ENCODE measurements at regions not wholly inside any gene's neighbourhood (a gene's known extent, or its start where the extent isn't known, plus 50 kb on each side); places are given as distances from the start of the nearest gene placed in this dataset.

DNA sequence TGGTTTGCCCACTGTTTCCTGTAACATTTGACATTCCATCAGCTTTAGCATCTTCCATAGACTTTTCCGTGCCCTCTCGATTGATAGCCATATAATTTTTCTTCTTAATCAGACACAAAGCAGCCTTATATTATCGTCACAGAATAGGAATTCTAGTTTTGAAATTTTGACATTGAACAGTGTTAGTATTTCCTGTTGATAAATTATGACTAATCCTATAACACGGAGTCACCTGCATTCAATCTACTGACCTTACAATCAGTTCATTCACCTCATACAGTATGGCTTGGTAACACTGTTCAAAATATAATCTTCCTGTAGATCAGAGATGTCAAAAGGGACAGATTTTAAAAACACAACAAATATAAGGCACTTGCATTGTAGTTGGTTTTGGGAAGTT is 423.7 kb downstream of the C3orf38 start:
- no peak for DNase-seq (ENCODE audit: low read depth)

DNA sequence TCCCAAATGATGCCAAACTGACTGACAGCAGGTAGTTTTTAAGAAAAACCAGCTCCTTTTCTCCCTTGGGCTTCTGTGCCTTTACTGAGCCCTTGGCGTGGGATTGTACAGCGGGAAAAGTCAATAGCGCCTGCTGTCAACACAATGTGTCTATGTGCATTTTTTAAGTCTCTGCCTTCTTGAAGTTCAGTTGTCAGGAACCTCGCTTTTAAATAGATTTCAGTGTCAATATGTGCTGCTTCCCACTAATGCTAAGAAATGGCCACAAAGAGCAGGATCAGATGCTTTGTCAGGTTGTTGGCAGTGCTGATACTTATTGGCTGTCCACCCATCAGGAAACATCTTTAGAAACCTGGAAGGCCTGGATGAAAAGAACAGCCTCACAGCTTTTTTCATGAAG is 424.4 kb downstream of the C3orf38 start:
- no peak for DNase-seq (ENCODE audit: low read depth)

DNA sequence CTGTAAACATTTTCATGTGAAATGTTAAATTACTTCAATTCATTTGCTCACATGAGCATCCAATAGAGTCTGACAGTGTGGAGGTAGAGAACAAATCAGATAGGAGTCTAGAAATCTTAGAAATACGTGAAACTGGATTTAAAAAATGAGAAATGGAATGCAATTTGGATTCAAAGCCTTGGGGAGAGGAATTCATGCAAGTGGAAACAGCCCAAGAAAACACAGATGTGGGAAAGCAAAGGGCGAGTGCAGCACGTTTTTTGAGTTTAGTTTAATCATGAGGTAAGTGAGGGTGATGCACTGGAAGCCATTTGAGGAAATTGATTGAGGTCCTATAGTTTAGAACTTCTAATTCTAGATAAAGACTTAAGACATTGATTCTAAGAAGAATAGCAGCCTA is 434.7 kb downstream of the C3orf38 start:
- DNase-seq (ENCODE audit: low read depth): no peak

DNA sequence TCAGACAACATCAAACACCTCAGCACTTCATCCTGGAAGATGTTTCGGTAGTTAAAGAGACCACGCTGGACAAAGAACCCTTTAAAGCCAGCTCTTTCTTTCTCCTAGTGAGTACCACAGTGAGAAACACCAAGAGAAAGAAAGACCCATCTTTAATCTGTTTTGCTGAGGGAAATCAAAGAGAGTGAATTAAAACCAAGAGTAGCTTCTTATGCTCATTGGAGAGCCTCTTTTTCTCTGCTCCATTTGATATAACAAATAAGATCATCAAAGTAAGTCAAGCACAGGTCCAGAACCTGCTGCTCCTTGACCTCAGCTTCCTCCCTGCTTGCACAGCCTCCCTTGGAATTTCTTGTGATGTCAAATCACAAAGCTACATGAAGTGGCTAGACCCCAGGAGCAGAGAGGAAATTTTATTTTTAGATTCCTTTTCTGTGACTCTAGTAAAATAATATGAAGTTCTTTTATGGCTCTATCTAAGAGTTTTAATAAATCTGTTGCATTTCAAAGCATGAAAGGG is 436.4 kb downstream of the C3orf38 start:
- DNase-seq (ENCODE audit: low read depth): no peak

DNA sequence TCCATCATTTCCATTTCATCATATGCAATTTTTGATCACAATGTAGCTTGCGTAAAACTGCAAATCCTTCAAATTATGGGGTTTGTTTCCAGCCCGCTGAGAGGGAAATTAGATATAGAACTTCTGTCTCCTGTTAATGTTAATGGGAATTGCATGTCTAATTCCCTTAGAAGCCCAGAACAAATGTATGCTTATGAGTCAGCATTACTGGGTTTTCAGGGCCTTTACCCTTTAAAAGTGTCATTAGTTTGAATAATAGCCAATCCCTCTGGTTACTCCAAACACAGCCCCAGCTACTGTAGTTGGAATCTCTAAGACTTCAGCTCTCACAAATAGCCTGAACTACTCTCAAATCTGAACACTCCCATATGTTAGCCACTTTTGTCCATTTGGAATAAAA is 439.4 kb downstream of the C3orf38 start:
- no peak for DNase-seq (ENCODE audit: low read depth)

DNA sequence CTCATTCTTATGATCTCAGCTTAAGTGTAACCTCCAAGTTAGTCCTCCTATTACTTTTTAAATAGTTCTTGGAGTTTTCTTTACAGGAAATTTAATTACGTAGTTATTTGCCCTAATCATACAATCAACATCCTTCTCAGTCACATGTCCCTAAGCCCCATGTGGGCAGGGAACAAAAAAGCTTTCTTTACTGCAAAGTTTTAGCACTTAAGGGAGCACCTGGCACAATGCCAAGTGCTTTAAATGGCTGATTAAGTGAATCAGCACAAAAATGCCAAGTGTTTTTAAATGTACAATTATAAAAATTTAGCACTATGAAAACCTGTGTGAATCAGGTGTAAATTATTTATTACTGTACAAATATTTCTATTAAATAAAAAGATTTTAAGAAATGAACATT is 445.3 kb downstream of the C3orf38 start:
- no peak for DNase-seq (ENCODE audit: low read depth)

DNA sequence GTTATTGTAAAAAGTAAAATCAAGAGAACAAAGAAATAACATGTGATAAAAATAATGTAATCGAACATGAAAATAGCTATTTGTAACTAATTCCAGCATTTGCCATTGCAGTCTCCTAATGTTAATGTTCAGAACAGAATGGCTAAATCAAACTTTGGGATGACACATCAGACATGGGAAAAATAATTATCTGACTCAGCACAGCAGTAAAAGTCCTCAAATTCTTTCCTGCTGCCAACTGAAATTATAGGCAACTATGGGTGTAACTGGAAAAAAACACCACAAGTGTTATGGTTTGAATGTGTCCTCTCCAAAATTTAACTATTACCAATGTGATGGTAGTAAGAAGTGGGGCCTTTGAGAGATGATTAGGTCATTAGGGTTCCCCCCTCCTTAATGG is 446.7 kb downstream of the C3orf38 start:
- DNase-seq (ENCODE audit: low read depth): no peak

DNA sequence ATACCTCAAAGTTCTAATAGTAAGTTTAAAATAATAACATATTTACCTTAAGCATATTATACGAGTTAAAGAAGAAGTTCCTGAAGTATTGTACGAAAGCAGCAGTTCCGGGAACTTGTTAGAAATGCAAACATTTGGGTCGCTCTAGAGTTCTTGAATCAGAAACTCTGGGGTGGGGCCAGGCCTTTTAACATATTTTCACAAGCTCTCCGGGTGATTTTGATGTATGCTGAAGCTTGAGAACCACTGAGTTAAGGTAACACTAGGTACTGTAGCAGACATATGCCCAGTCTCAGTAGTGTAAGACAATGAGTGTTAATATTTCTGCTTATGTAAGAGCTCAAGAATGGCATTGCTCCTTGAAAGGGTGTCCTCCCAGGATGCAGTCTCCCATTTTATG is 461.1 kb downstream of the C3orf38 start:
- no peak for DNase-seq (ENCODE audit: low read depth)

DNA sequence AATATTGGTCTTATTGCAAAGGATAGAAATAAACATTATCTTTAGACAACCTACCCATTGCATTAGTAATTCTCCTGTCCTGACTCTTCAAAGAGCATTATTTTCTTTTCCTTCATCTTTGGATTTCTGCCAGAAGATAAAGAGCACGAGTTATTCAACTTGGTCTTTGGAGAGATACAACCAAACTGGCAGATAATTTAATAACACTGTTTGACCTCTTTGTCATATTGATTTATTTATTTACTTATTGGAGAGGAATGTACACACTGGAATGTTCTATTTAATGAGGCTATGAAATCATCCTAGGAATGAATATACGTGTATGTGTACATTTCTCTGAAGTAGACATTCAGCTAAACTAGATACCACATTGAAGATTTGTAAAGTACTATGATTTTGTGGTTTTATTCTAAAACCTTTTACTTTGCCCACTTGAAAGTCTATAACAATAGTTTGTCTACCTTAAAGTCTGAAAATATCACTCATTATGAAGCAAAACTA is 462.1 kb downstream of the C3orf38 start:
- DNase-seq (ENCODE audit: low read depth): no peak

DNA sequence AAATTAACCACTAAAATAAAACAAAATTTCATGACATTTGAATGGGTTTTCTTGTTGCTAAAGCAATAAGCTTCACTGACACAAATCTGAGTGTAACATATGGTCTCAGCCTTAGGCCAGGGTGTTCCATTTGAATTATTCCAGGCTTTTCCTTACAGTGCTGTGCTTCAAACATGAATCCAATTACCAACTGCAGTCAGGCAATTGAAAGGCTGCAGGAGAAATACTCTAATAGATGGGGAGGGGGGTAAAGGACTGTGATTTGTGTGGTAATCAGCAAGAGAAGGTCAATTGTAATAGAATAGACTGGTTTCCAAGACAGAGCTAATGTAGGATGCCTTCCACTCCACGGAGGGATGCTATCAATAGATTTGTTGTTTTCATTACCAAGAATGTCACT is 466.7 kb downstream of the C3orf38 start:
- DNase-seq (ENCODE audit: low read depth): no peak

DNA sequence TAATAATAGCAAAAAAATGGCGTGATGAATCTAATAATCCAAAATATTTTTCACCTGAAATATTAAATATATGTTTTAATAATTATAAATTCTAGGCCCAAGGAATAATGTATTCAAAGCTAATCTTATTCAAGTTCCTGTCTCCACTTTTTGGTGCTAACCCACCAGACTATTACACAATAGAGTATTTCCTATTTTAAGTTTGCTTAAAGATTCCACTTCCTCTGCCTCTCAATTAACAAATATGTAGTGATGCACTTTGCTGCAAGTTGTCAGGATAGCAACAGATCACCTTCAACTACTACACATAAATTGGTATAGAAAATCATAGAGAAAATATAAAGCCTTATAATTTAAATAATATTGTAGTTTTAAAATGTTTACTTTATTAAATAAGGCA is 467.5 kb downstream of the C3orf38 start:
- DNase-seq (ENCODE audit: low read depth): no peak

DNA sequence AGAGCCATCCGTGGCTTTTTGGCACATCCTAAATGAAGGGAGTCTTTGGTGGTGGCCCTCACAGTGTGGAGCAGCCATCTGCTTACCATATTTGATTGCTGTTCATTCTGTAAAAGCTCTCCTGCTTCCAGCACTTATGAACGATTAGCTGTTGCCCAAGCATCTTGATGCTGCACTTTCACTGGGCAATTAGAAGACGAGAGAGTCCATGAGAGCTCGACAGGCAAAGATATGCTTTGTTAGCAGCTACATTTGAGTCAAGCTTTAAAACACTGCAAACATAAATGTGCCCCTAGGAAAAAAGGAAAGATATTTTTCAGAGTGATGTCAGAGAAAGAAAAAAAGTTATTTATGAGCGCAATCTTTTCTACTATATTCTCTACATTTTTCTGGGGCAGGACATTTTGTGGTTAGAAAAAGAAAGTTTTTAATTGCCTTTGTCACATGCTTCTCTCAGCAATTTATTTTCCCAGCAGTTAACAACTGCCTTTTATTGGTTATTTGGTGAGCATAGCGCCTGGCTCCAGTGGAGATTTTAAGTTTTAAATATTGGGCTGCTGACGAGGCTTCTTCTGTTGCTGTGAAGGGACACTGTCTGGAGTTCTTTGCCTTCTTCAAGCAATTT is 468.4 kb downstream of the C3orf38 start:
- no peak for DNase-seq (ENCODE audit: low read depth)

DNA sequence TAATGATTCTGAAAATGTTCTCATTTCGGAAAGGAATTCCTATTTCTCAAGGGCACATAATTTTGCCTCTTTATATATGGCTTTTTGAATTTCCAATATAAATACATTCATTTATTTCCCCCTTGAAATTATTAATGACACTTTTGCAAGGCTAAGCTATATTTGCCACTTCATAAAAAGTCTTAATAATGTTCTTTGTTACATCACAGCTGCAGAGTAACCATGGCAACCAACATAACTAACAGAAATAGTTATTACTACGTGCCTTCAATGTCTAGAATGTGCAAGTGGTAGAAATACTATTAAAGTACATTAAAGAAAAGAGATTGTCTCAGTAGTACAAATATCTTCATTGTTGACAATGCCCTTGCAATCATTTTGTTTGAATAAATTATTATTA is 471.8 kb downstream of the C3orf38 start:
- no peak for DNase-seq (ENCODE audit: low read depth)

DNA sequence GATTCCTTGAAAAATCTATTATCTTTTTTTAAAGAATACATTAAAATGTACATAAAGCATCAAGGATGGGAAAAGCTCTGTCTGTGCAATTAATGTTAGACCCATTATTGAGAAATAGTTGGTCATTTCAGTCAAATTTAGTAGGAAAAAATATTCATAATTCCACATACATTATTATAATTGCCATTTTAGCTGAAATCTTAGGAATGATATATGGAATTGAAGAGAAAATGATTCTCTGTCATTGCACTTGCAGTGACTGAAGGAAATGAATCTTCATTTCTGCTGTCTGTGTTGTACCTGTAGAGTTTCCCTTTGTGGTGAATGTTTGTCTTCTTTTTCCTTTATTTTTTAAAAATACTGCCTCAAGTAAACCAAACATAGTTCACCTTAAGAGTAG is 473.9 kb downstream of the C3orf38 start:
- DNase-seq (ENCODE audit: low read depth): no peak

DNA sequence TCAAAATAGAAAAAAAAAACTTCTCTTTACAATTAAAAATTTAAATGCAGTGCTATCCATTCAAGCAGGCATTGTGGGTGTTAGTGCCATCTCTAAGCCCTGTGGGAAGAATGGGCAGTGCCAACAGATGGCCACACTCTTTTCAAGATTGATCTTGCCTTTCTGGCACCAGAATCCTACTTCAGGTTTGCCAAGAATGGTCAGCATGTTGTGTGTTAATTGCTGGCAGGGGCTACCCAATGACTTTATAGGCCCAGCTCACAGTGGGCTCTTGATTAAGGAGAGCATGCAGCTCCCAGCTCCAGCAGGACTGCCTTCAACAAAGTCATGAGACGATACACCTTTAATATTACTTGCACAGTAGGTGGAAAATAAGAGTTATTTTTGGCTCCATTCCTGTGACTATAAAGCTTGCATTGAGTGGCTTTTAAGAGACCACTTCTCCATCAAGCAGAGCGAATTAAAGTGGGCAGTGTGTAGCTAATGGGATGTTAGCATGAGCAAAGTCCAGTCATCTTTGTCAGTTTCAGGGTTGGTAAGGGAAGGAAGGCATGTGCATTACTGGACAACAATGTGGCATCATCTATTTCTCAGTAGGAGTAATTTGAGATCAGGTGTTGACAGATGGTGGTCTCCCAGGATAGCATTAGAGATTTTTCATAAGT is 476.8 kb downstream of the C3orf38 start:
- DNase-seq (ENCODE audit: low read depth): no peak

DNA sequence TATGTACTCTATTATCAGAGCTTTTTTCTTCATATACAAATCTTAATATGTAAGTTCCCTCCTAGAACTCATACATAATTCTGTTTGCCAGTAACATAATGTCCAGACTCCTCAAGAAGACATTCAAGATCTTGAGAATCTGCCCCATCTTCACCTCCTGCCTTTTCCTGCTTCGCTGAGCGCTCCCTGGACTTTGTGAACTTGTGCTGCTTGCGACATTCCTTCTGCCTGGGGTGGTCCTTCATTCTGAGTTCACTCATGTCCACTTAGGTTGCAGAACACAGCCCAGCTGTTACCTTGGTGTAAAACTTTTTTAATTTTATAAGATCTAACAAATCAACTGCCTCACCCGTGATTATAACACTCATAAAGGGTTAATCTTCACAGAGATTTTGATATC is 478.5 kb upstream of the EPHA3 start:
- DNase-seq (ENCODE audit: low read depth): no peak

DNA sequence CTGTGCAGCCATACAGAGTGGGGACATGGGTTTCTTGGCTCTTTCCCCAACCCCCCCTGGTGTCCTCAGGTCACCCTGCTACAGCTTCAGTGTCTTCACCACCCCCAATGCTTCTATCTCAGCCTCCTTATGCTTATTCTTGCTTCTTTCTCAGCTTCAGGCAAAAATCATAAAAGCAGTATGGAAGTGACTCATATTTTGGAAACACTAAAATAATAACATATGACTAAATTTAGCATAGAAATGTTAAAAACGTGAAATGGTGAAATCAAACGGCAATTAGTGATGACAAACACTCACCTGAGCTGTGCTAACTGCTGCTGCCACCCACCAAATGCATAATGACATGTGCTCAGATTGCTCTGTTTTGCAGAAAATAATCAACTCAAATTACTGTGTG is 475.2 kb upstream of the EPHA3 start:
- no peak for DNase-seq (ENCODE audit: low read depth)

DNA sequence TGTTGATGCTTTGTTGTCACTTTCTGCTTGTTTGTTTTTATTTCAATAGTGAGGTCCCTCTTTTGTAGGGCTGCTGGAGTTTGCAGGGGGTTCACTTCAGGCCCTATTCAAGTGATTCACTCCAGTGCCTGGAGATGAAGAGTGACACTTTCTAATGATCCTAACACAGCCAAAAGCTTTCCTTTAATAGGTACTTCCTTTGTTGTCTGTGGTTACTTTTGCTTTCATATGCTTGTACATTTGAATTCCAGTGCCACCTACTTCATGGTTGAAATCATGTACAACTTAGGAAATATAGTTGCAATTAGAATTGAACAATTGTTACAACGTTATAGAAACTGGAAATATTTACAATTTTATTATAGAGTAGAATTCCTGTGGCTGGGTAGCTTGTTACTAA is 466.8 kb upstream of the EPHA3 start:
- DNase-seq (ENCODE audit: low read depth): no peak

DNA sequence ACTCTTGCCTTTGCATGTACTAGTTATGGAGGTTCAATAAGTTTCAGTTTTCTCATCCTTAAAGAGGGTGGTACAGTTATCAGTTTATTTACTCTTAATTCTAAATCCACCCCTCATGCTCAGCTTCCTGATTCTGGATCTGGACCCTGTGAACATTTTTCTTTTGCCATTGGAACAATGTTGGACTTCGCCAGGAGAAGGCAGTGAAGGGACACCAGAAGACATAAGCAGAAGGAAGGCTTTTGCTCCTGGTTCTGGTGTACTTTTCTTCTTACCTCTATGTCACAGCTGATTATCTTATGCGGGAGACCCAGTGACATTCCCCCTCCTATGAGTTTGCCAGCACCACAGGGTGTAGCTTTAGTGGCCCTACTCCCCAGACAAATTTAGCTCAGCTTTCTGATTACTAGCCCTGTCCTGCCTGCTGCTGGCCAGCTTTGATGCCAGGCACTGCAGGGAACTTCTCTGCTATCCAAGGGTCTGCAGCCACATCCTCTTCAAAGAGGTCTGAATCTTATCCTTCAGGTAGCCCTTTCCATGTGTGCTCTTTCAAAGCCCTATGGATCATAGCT is 466.3 kb upstream of the EPHA3 start:
- DNase-seq (ENCODE audit: low read depth): no peak

DNA sequence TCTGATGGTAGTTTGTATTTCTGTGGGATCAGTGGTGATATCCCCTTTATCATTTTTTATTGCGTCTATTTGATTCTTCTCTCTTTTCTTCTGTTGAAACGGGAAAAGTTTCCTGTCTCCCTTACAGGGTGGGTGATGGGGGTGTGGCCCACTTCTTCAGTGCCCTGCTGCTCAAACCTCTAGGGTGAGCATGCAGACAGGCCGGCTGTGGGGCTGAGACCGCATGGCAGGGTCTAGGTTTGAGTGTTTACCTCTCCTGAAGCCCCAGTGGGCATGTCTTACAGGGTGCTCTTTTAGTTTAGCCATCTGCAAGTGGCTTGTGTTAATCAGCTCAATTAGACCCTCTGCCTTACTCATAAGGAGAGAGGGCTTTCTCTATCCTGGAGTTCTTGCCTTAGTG is 450.0 kb upstream of the EPHA3 start:
- no peak for DNase-seq (ENCODE audit: low read depth)

DNA sequence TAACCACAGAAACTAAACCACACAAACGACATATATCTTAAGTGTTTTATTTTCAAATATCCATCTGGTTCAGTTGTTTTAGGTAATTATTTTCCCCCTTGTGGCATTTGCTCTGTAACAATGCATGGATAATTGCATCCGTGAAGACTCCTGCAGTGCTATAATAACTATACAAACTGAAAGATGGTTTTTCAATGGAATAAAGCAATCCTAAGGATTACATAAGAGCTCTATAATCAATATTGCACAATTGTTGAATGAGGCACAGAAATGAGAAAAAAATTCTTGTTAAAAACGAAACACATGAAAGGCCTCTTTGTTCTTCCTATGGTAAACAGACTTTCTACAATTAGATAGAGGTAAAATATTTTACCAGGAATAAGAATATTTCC is 446.0 kb upstream of the EPHA3 start:
- no peak for DNase-seq (ENCODE audit: low read depth)

DNA sequence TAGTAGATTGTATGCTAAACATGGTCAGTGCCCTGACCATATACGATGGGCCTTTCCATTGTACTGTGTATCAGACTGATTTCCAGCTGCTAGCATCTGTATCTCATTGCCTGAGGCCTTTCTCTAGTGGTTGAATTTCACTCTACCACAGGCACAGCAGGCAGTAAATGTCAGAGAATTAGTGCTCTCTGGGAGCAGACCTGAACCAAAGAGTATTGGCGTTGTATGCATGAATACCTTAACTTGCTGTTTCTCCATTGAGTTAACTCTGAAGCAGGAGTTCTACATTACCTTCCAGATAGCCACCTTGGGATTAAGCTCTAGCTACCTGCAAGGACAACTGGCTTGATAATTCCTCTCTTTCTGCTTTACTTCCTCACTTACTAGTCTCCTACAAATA is 439.2 kb upstream of the EPHA3 start:
- DNase-seq (ENCODE audit: low read depth): no peak

DNA sequence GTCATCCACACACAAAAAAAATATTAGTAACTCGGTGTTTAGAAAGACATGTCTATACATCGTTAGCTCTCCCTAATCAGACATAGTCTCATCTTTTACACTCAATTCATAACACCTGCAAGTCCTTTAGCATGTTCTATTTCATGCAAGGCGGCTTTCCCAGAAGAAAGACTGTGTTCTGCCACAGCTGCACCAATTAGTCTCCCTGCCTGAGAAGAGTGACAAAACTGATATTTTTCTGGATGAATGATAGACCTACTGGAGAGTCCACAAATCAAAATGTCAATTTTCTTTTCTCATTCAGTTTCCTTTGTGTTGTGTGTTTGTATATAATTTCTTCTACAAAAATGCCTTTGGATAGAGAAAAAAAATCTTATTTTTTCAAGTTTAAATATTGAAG is 435.8 kb upstream of the EPHA3 start:
- no peak for DNase-seq (ENCODE audit: low read depth)

DNA sequence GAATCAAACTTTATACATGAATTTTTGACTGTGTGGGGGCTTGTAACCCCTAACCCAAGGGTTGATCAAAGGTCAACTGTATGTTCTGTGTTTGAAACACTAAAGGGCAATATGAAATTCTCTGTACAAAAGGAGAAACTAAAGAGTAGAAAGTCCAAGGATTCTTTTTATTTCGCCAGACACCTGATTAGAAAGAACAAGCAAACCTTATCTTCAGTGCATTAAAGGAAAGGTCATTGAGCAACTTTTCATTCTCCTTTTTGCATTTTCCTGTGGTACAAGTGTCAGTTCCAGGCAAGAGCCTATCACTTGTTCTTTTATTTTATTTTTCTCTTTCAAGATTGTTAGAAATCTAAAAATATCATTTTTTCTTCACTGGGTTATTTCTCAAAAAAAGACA is 430.1 kb upstream of the EPHA3 start:
- DNase-seq (ENCODE audit: low read depth): no peak

Data from iris pigment epithelial cell (primary cell).